MV-4-11 (cell line): ENCODE measurements at regions not wholly inside any gene's neighbourhood (a gene's known extent, or its start where the extent isn't known, plus 50 kb on each side); places are given as distances from the start of the nearest gene placed in this dataset.

ENCODE experiments used
- DNase-seq: peaks from one replicate; lab custom pipeline; 2025; lab: John Stamatoyannopoulos, UW

GRCh38 chr17:77419095-77419494 lies 278.3 kb downstream of the SEC14L1 start:
- no peak for DNase-seq

GRCh38 chr17:77419547-77420094 lies 278.9 kb downstream of the SEC14L1 start:
- peak; percentile 14 for DNase-seq

GRCh38 chr17:77420095-77420803 lies 279.5 kb downstream of the SEC14L1 start:
- DNase-seq, result no peak

- DNase-seq, result peak; percentile 68
Observed at GRCh38 chr17:77420804-77421629, 280.2 kb downstream of the SEC14L1 start.

GRCh38 chr17:77421630-77421972 lies 280.8 kb downstream of the SEC14L1 start:
- DNase-seq, result no peak

GRCh38 chr17:77422104-77422747 lies 281.5 kb downstream of the SEC14L1 start:
- DNase-seq, result no peak

- no peak for DNase-seq
Observed at GRCh38 chr17:77422748-77423113, 282.0 kb downstream of the SEC14L1 start.

GRCh38 chr17:77423589-77424451 lies 283.1 kb downstream of the SEC14L1 start:
- no peak for DNase-seq

GRCh38 chr17:77424585-77425344 lies 284.0 kb downstream of the SEC14L1 start:
- DNase-seq, result peak; percentile 50

- no peak for DNase-seq
Observed at GRCh38 chr17:77425348-77425747, 284.6 kb downstream of the SEC14L1 start.

GRCh38 chr17:77425791-77426641 lies 285.2 kb downstream of the SEC14L1 start:
- no peak for DNase-seq

- peak; percentile 13 for DNase-seq
Observed at GRCh38 chr17:77426676-77427386, 286.1 kb downstream of the SEC14L1 start.

GRCh38 chr17:77427391-77427991 lies 286.7 kb downstream of the SEC14L1 start:
- DNase-seq, result no peak

- DNase-seq, result peak; percentile 98
Observed at GRCh38 chr17:77428020-77428748, 287.4 kb downstream of the SEC14L1 start.

- DNase-seq, result no peak
Observed at GRCh38 chr17:77428749-77429368, 288.1 kb downstream of the SEC14L1 start.

- DNase-seq, result peak; percentile 89
Observed at GRCh38 chr17:77429369-77429968, 288.7 kb downstream of the SEC14L1 start.
